H1 (cell line): ENCODE measurements at regions not wholly inside any gene's neighbourhood (a gene's known extent, or its start where the extent isn't known, plus 50 kb on each side); places are given as distances from the start of the nearest gene placed in this dataset.

Experiments
- CTCF ChIA-PET: fragments of 300-600 bp; sonication (Branson Sonifier 250); formaldehyde crosslinking; loops from one replicate; lab custom pipeline; 2021; ENCODE audit not compliant: partially characterized antibody; lab: Charles Lee
- POLR2A ChIA-PET: fragments of 300-600 bp; sonication (Branson Sonifier 250); formaldehyde crosslinking; loops from one replicate; lab custom pipeline; 2021; ENCODE audit warnings: inconsistent platforms; ENCODE audit not compliant: partially characterized antibody; lab: Charles Lee
- DNase-seq, 2 experiments: peaks; one replicate each; pipeline versions ENCODE4 v3.0.0 to v3.0.0-alpha.2; 2010 to 2022; ENCODE audit warnings: low spot score in 2 of 2, low read depth in 1 of 2, mixed read lengths in 1 of 2
- FAIRE-seq: peaks from 2 replicates; lab custom pipeline; 2011; peaks lifted over from hg19 to GRCh38; lab: Jason Lieb, UNC
- H2AFZ ChIP-seq: 2 replicates; pipeline ENCODE4 v1.8.1; 2012; ENCODE audit warnings: low read length, inconsistent platforms
- H2AK5ac ChIP-seq: 2 replicates; pipeline ENCODE4 v1.6.1; 2013; ENCODE audit warnings: low read depth, low read length
- H2BK120ac ChIP-seq: replicated peaks from 2 replicates; pipeline ENCODE3; 2013; ENCODE audit warnings: low read depth, low read length, inconsistent platforms
- H2BK12ac ChIP-seq: 2 replicates; pipeline ENCODE4 v1.6.1; 2013; ENCODE audit warnings: low read depth, low read length
- H2BK15ac ChIP-seq: 2 replicates; pipeline ENCODE4 v1.6.1; 2013; ENCODE audit warnings: low read length
- H2BK20ac ChIP-seq: 2 replicates; pipeline ENCODE4 v1.6.1; 2013; ENCODE audit warnings: low read length
- H2BK5ac ChIP-seq: 2 replicates; pipeline ENCODE4 v1.6.1; 2013; ENCODE audit warnings: low read depth, low read length
- H3K14ac ChIP-seq: 2 replicates; pipeline ENCODE4 v1.6.1; 2013; ENCODE audit warnings: inconsistent platforms; ENCODE audit not compliant: insufficient read length
- H3K18ac ChIP-seq: 2 replicates; pipeline ENCODE4 v1.6.1; 2013; ENCODE audit warnings: low read length; ENCODE audit errors: extremely low read depth
- H3K23ac ChIP-seq: 2 replicates; pipeline ENCODE4 v1.6.1; 2013; ENCODE audit warnings: inconsistent platforms; ENCODE audit not compliant: insufficient read length
- H3K23me2 ChIP-seq: 2 replicates; pipeline ENCODE4 v1.6.1; 2013; ENCODE audit warnings: low read depth, low read length
- H3K27ac ChIP-seq: 2 replicates; pipeline ENCODE4 v1.6.1; 2011; ENCODE audit warnings: low read depth, low read length, inconsistent platforms
- H3K27me3 ChIP-seq, 4 experiments: replicated peaks in 1 of 4; 1 replicate in 1 of 4; 2 replicates in 3 of 4; pipeline versions ENCODE4 v1.6.1 to v1.8.1; 2011 to 2013; ENCODE audit warnings: low read length in 3 of 4, mild to moderate bottlenecking in 3 of 4, inconsistent platforms in 2 of 4, mixed read lengths in 2 of 4, moderate library complexity in 1 of 4; ENCODE audit not compliant: control insufficient read depth in 3 of 4, insufficient read depth in 3 of 4; ENCODE audit errors: extremely low read depth in 1 of 4
- H3K36me3 ChIP-seq, 4 experiments: 2 replicates each; pipeline versions ENCODE4 v1.6.1 to v1.8.1; 2011 to 2013; ENCODE audit warnings: mild to moderate bottlenecking in 4 of 4, low read length in 3 of 4, moderate library complexity in 2 of 4, control low read depth in 1 of 4, inconsistent platforms in 1 of 4; ENCODE audit not compliant: insufficient read depth in 4 of 4, control insufficient read depth in 2 of 4
- H3K4ac ChIP-seq: replicated peaks from 2 replicates; pipeline ENCODE3; 2013; ENCODE audit warnings: low read length, low read depth, mixed read lengths, inconsistent platforms; ENCODE audit not compliant: insufficient read length
- H3K4me1 ChIP-seq, 4 experiments: replicated peaks in 1 of 4; 1 replicate in 1 of 4; 2 replicates in 3 of 4; pipeline versions ENCODE4 v1.6.1 to v1.8.1; 2011 to 2013; ENCODE audit warnings: low read length in 3 of 4, inconsistent platforms in 2 of 4, mixed read lengths in 1 of 4; ENCODE audit not compliant: insufficient read depth in 4 of 4, control insufficient read depth in 3 of 4
- H3K4me2 ChIP-seq, 2 experiments: 2 replicates each; pipeline versions ENCODE4 v1.6.1 to v1.8.1; 2011 to 2013; ENCODE audit warnings: low read depth in 2 of 2, low read length in 2 of 2, control low read depth in 1 of 2, inconsistent platforms in 1 of 2, mild to moderate bottlenecking in 1 of 2; ENCODE audit not compliant: insufficient read depth in 1 of 2
- H3K4me3 ChIP-seq, 4 experiments: fragments of 200-600, 300-600 bp in 1 of 4; sonication (generic), shearing (Covaris generic), sonication (Bioruptor Twin) in 1 of 4; 2 replicates each; pipeline versions ENCODE4 v1.5.1 to v1.8.1; 2011 to 2016; ENCODE audit warnings: low read length in 4 of 4, low read depth in 3 of 4, control low read depth in 2 of 4, inconsistent platforms in 2 of 4, mild to moderate bottlenecking in 2 of 4, mixed read lengths in 1 of 4, moderate library complexity in 1 of 4; ENCODE audit not compliant: insufficient read depth in 2 of 4; ENCODE audit errors: extremely low read depth in 1 of 4
- H3K56ac ChIP-seq: replicated peaks from 2 replicates; pipeline ENCODE3; 2013; ENCODE audit warnings: low read depth, mild to moderate bottlenecking, mixed read lengths, low read length, inconsistent platforms; ENCODE audit not compliant: insufficient read length
- H3K79me1 ChIP-seq: 2 replicates; pipeline ENCODE4 v1.6.1; 2013; ENCODE audit warnings: low read depth, low read length, control low read depth
- H3K79me2 ChIP-seq, 2 experiments: 2 replicates each; pipeline versions ENCODE4 v1.6.1 to v1.8.1; 2012 to 2013; ENCODE audit warnings: low read length in 2 of 2, mild to moderate bottlenecking in 2 of 2, inconsistent platforms in 1 of 2; ENCODE audit not compliant: insufficient read depth in 2 of 2, control insufficient read depth in 1 of 2
- H3K9ac ChIP-seq, 4 experiments: replicated peaks in 1 of 4; 1 replicate in 1 of 4; 2 replicates in 3 of 4; pipeline versions ENCODE4 v1.6.1 to v1.8.1; 2011 to 2013; ENCODE audit warnings: low read depth in 3 of 4, low read length in 3 of 4, control low read depth in 2 of 4, mild to moderate bottlenecking in 2 of 4, moderate library complexity in 2 of 4, inconsistent platforms in 1 of 4; ENCODE audit errors: extremely low read depth in 1 of 4
- H3K9me3 ChIP-seq, 2 experiments: 2 replicates each; pipeline versions ENCODE4 v1.6.1 to v1.8.1; 2012 to 2013; ENCODE audit warnings: mild to moderate bottlenecking in 2 of 2, moderate library complexity in 2 of 2, control low read depth in 1 of 2, inconsistent platforms in 1 of 2, low read depth in 1 of 2, low read length in 1 of 2, mixed read lengths in 1 of 2; ENCODE audit not compliant: insufficient read depth in 2 of 2
- H4K20me1 ChIP-seq, 2 experiments: replicated peaks in 1 of 2; 2 replicates each; pipeline versions ENCODE3 to v1.8.1; 2011 to 2013; ENCODE audit warnings: inconsistent platforms in 2 of 2, low read length in 2 of 2, mild to moderate bottlenecking in 1 of 2; ENCODE audit not compliant: insufficient read depth in 2 of 2, control insufficient read depth in 1 of 2
- H4K5ac ChIP-seq: 2 replicates; pipeline ENCODE4 v1.6.1; 2013; ENCODE audit warnings: low read length, low read depth, mixed read lengths, inconsistent platforms; ENCODE audit not compliant: insufficient read length
- H4K8ac ChIP-seq: 2 replicates; pipeline ENCODE4 v1.8.0; 2013; ENCODE audit warnings: mild to moderate bottlenecking, moderate library complexity, low read length, inconsistent platforms; ENCODE audit not compliant: insufficient read depth; ENCODE audit errors: extremely low read depth
- H4K91ac ChIP-seq: replicated peaks from 2 replicates; pipeline ENCODE3; 2013; ENCODE audit warnings: low read length, mixed read lengths, inconsistent platforms; ENCODE audit not compliant: insufficient read length
- BCL11A ChIP-seq, 2 experiments: IDR thresholded peaks; one replicate each; pipeline ENCODE4 v1.6.1; 2011; ENCODE audit warnings: low read depth in 2 of 2, low read length in 2 of 2, mild to moderate bottlenecking in 2 of 2
- EP300 ChIP-seq, 2 experiments: IDR thresholded peaks; 1 replicate in 1 of 2; 2 replicates in 1 of 2; pipeline ENCODE4 v1.6.1; 2011 to 2012; ENCODE audit warnings: low read depth in 2 of 2, low read length in 2 of 2, mild to moderate bottlenecking in 2 of 2, borderline replicate concordance in 1 of 2, inconsistent platforms in 1 of 2, moderate library complexity in 1 of 2
- HDAC2 ChIP-seq, 2 experiments: fragments of 300-600 bp in 1 of 2; sonication (generic) in 1 of 2; IDR thresholded peaks; 2 replicates each; pipeline ENCODE4 v1.6.1; 2011 to 2012; ENCODE audit warnings: low read depth in 2 of 2, low read length in 2 of 2, mild to moderate bottlenecking in 2 of 2, moderate library complexity in 2 of 2, borderline replicate concordance in 1 of 2, inconsistent platforms in 1 of 2
- JUND ChIP-seq: IDR thresholded peaks from 2 replicates; pipeline ENCODE4 v1.6.1; 2011; ENCODE audit warnings: mild to moderate bottlenecking, improper control_type of control experiment, low read length
- KDM1A ChIP-seq: fragments of 200-600, 300-600 bp; sonication (generic); IDR thresholded peaks from 2 replicates; pipeline ENCODE4 v1.7.1; 2016; ENCODE audit warnings: mild to moderate bottlenecking, low read length, borderline replicate concordance
- KDM4A ChIP-seq: IDR thresholded peaks from one replicate; pipeline ENCODE4 v1.7.1; 2012; ENCODE audit warnings: low read depth, mild to moderate bottlenecking, moderate library complexity, low read length, inconsistent platforms; ENCODE audit not compliant: severe bottlenecking
- KDM5A ChIP-seq: fragments of 200-600 bp; IDR thresholded peaks from 2 replicates; pipeline ENCODE4 v1.7.1; 2012; ENCODE audit warnings: mild to moderate bottlenecking, low read length, inconsistent platforms, mixed read lengths
- NANOG ChIP-seq: IDR thresholded peaks from 2 replicates; pipeline ENCODE4 v1.6.1; 2011; ENCODE audit warnings: low read length, low read depth, mild to moderate bottlenecking, inconsistent platforms; ENCODE audit not compliant: insufficient read depth, poor library complexity, severe bottlenecking
- SIN3A ChIP-seq, 2 experiments: IDR thresholded peaks in 1 of 2; conservative IDR thresholded peaks in 1 of 2; 2 replicates each; pipeline ENCODE4 v1.6.1; 2011 to 2012; ENCODE audit warnings: low read length in 2 of 2, improper control_type of control experiment in 1 of 2, low read depth in 1 of 2, mild to moderate bottlenecking in 1 of 2
- SIRT6 ChIP-seq: IDR thresholded peaks from one replicate; pipeline ENCODE4 v1.7.1; 2012; ENCODE audit warnings: low read length, inconsistent platforms
- TAF7 ChIP-seq: optimal IDR thresholded peaks from 2 replicates; pipeline ENCODE3; 2011; ENCODE audit warnings: low read depth, mild to moderate bottlenecking, inconsistent platforms, low read length, moderate library complexity, borderline replicate concordance
- WGBS, 2 experiments: shearing (Covaris generic) in 1 of 2; methylation state at CpG; one replicate each; pipeline versions ENCODE4 v1.1.6 to v1.1.7; 2013 to 2015; ENCODE audit warnings: low lambda C conversion rate in 2 of 2, mixed read lengths in 2 of 2, inconsistent platforms in 1 of 2, low coverage in 1 of 2, missing lambda C conversion rate in 1 of 2; ENCODE audit not compliant: insufficient replicate concordance in 2 of 2, insufficient coverage in 1 of 2, insufficient read length in 1 of 2; ENCODE audit errors: extremely low coverage in 1 of 2, missing lambda C conversion rate in 1 of 2; 5-methylcytosine and 5-hydroxymethylcytosine counted together
- TF ChIP-seq, protein P1 (sequence below): IDR thresholded peaks from 2 replicates; pipeline ENCODE4 v1.6.1; 2012; ENCODE audit warnings: low read length, inconsistent platforms

DNA sequence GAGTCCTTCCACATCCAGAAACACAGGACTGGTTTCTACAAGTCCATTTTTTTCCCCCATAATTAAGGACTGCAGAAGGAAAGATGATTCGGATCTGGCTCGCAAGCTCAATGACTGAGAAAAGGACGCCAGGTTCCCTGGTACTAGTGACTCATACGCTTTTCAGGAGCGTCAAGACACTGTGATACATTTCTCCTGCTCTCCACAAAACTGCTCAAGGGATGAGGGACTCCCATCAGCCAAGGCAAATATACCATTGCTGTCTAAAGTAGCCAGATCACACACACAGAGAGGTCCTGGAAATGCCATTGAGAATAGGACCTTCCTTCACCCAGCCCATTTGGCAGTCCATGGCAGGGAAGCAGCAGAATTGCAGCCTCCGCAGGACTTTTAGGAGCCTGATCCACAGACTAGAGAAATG lies 253.6 kb upstream of the IRF2BP2 start:
- H3K18ac ChIP-seq, result no peak overlapping the region
- no peak overlapping the region for H3K9ac ChIP-seq
- no peak overlapping the region for H3K23ac ChIP-seq
- no peak overlapping the region for H2AFZ ChIP-seq
- 86% methylated on average over 6 of the region's 6 CpGs; no CpG with 5 or more reads in 1 of the 2 experiments for WGBS, 2 experiments
- H3K79me1 ChIP-seq, result no peaks in the 10 kb centered on the region
- no peaks in the 10 kb centered on the region for H3K23me2 ChIP-seq
- no peak overlapping the region for H3K27ac ChIP-seq
- H3K4me2 ChIP-seq, result no peak overlapping the region
- no peak overlapping the region for H3K4ac ChIP-seq
- H4K91ac ChIP-seq, result no peak overlapping the region
- H2BK12ac ChIP-seq, result no peak overlapping the region
- no peak overlapping the region for H2BK20ac ChIP-seq
- no peak overlapping the region for H3K56ac ChIP-seq
- H4K5ac ChIP-seq, result no peak overlapping the region
- no peak overlapping the region for H2BK5ac ChIP-seq
- FAIRE-seq (no peak), DNase-seq (no peak)
- no peak overlapping the region for H2BK120ac ChIP-seq
- H2BK15ac ChIP-seq, result no peak overlapping the region
- H2AK5ac ChIP-seq, result no peak overlapping the region
- POLR2A ChIA-PET, result no interaction called here
- peaks cover 0 to 3% of the 10 kb centered on the region in 2 experiments; a peak in 1 of 4 replicates for H3K9me3 ChIP-seq
- no peak overlapping the region for H3K4me3 ChIP-seq
- no peak overlapping the region for H3K14ac ChIP-seq
- H3K79me2 ChIP-seq, result no peaks in the 10 kb centered on the region
- H3K36me3 ChIP-seq, result no peaks in the 10 kb centered on the region
- no peaks in the 10 kb centered on the region; a peak in 1 of 7 replicates for H3K4me1 ChIP-seq
- no peak overlapping the region for H4K8ac ChIP-seq
- no peaks in the 10 kb centered on the region for H4K20me1 ChIP-seq
- H3K27me3 ChIP-seq, result no peaks in the 10 kb centered on the region
- CTCF ChIA-PET, result interaction anchor here (0.9 to 1.2 kb wide), 3 partner anchors 12 to 220 kb away, joined by 3 read pairs; no protein-coding TSS in a partner anchor
- TF ChIP-seq, protein P1, sequence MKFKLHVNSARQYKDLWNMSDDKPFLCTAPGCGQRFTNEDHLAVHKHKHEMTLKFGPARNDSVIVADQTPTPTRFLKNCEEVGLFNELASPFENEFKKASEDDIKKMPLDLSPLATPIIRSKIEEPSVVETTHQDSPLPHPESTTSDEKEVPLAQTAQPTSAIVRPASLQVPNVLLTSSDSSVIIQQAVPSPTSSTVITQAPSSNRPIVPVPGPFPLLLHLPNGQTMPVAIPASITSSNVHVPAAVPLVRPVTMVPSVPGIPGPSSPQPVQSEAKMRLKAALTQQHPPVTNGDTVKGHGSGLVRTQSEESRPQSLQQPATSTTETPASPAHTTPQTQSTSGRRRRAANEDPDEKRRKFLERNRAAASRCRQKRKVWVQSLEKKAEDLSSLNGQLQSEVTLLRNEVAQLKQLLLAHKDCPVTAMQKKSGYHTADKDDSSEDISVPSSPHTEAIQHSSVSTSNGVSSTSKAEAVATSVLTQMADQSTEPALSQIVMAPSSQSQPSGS, result no peak
- TF ChIP-seq HDAC2 (IDR thresholded peaks at IDR 0.05; ENCODE audit: borderline replicate concordance in 1 of 2, low read depth in 2 of 2, low read length in 2 of 2) (no peak), KDM4A (no peak), SIRT6 (no peak), TAF7 (no peak), JUND (no peak), BCL11A (IDR thresholded peaks at IDR 0.05; ENCODE audit: low read depth in 2 of 2, low read length in 2 of 2) (no peak), NANOG (no peak), KDM1A (no peak), EP300 (IDR thresholded peaks at IDR 0.05; ENCODE audit: borderline replicate concordance in 1 of 2, low read depth in 2 of 2, low read length in 2 of 2) (no peak), KDM5A (no peak), SIN3A (conservative IDR thresholded peaks at IDR 0.05 in 1 of 2, IDR thresholded peaks at IDR 0.05 in 1 of 2; ENCODE audit: low read depth in 1 of 2, low read length in 2 of 2) (no peak)
